C1 segment of cervical spinal cord (tissue), 14 donors: ENCODE measurements at regions not wholly inside any gene's neighbourhood (a gene's known extent, or its start where the extent isn't known, plus 50 kb on each side); places are given as distances from the start of the nearest gene placed in this dataset.

Experiments
- DNase-seq, 14 donors: peaks; one replicate each; lab custom pipeline; 2025; lab: John Stamatoyannopoulos, UW

DNA sequence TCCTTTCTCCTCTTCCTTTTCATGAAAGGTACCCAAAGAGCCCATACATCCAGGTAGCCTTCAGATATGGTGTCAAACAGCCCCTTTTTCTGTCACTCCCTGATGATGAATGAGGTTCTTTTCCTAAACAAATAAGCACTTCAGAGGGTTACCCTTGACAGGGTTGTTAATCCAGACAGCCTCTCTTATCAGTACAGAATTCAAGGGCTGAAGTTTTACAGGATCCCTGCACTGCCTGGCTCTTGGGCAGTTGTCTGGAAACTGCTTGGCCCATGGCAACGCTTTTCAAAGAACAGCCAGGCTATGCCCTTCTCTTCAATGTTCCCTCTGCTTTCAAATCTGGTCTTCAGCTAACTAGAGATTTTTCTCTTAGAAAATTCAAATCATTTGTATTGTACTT is 352.6 kb upstream of the FAM241A start:
- no peak for DNase-seq

DNA sequence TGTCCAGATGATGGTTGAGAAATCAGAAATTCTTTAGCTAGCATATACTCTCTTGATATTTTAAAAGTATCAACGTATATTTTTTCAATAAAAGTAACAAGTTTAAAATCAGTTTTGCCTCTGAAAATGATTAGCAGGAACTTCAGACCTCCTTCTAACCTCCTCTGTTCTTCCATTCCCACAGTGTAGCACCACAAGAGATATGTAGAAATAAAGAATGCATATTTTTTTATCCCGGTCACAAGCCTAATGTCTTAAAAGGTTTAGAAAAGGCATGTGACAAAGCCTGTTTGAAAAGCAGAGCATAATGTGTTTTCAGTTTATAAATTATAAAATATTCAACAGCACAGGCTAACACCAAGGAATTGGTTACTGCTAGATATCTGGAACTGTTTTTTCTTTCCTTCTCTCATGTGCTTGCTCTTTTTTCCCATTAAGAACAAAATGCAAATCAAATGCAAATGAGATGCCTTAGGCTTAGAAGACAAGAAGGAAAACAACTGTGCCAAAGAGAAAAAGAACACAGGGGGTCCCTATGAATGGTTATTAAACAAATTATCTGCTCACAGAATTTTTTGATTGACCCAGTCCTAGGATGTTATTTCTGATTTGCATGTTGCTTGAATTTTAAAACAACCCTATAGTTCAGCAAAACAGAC is 351.7 kb upstream of the FAM241A start:
- DNase-seq, result no peak

DNA sequence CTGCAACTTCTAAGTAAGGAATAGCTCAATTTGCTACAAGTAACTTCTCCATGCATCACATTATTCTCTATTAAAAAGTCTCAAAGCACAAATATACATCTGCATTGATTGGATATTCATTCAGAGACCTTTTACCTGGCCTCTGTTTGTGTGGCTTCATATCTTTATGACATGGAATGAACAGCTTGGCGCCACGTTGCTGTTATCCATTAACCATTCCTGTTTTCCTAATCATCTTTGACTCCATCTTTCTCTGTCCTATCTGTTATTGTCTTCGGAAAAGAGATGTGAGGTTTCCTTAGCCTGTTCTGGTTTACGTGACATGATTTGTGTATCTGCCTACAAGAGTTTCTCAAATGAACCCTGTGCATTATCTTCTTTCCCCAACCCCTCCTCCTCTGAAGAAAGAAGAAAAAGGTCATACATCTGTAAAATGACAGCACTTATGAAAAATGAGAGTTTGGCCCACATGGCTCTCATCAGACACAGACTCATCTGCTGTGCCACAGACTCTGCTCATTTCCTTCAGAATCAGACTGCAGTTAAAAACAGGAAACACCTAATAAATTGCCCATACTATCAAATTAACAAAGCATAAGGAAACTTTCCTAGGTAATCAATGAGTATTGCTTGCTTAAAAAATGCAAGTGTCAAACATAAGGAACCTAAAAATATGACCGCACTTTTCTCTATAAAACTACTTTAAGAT is 347.6 kb upstream of the FAM241A start:
- no peak for DNase-seq

DNA sequence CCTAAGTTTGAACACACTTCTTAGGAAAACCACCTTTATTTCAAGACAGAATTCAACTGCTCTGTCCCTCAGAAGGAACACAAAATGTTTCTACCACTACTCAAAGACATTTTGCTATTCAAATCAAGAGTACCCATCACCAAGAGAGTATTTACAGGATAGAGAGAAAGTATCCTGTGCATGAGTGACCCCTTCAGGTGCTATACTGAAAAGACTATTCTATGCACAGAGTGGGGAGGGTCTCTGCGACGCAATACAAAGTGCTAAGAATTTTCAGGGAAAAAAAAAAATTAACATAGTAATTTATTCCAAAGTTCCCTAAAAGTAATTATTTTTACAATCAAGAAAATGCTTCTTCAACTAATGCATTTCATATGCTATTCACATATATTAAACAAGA is 346.4 kb upstream of the FAM241A start:
- no peak for DNase-seq

DNA sequence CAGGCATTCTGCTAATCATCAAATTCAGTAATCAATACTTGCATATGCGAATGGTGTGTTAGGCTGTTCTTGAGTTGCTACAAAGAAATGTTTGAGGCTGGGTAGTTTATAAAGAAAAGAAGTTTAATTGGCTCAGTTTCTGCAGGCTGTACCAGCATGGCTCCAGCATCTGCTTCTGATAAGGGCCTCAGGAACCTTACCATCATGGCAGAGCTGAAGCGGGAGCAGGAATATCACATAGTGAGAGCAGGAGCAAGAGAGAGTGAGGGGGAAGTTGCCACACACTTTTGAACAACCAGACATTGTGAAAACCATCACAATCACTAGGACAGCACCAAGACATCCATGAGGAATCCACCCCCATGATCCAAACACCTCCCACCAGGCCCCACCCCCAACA is 344.7 kb upstream of the FAM241A start:
- no peak for DNase-seq

DNA sequence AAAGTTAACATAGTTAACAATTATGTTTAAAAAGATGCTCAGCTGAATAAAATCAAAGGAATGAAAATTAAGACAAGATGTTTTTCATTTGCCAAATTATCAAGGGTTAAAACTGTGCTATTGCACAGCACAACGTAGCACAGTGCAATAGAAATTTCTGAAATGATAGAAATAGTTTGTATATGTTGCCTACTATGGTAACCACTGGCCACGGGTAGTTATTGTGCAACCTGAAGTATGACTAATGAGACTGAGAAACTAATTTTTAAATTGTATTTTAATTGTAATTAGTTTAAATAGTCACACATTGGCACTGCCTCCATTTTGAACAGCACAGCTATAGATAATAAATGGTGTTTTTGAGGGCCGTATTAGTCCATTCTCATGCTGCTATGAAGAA is 343.1 kb upstream of the FAM241A start:
- no peak for DNase-seq

DNA sequence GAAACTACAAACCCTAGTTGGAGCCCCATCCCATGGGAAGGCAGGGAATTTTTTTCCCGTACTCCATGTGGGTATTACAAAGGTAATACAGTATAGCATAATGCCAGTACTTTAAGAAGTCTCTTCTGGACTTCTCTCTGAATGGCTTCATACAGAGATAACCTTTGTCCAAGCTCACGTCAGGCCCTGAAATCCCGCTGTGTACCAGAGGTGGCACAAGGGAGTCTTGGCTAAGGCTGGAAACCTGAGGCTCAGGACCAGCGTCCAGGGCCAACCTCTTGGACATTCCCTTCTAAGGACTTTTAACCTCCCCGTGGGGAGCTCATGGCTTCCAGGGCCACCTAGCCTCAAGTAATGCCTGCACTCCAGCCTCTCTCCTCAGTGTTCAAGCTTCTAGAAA is 338.9 kb upstream of the FAM241A start:
- no peak for DNase-seq

GRCh38 chr4:111807576-111807975 is 337.7 kb upstream of the FAM241A start:
- DNase-seq, result no peak

GRCh38 chr4:111808174-111808573 is 337.1 kb upstream of the FAM241A start:
- DNase-seq, result no peak

DNA sequence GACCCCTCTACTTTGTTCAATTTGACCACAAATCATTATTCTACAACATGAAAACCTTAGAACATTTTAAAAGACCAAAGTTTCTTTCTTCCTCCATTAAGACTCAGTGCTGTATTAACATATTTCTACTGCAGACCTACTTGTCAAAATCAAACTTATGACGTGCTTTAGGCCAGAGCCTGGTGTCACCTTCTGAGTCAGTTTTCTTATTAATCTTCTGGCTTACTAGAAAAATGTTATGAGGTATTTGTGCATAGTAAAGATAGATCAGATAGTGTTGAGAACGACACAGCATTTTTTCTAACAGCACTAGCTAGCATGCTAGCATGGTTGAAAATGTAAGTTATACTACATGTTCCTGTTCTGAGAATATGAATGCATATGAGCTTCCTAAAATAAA is 333.6 kb upstream of the FAM241A start:
- DNase-seq, result no peak

DNA sequence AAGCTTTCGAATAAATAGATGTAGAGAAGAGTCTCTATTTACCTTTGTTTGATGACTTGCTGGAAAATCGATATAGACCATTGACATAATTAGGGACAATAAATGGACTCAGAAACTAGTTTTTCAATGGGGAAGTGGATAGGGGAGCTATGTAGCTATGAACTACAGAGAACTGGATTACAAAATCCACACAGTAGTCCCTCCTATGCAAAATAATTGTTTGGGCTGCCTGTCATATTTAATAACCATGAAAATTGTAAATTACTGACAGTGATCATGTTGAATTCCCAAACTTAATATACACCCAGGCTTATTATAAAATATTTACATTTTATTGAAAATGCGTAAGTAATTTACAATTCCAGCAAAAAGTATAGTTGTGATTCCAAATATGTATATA is 333.1 kb upstream of the FAM241A start:
- no peak for DNase-seq

DNA sequence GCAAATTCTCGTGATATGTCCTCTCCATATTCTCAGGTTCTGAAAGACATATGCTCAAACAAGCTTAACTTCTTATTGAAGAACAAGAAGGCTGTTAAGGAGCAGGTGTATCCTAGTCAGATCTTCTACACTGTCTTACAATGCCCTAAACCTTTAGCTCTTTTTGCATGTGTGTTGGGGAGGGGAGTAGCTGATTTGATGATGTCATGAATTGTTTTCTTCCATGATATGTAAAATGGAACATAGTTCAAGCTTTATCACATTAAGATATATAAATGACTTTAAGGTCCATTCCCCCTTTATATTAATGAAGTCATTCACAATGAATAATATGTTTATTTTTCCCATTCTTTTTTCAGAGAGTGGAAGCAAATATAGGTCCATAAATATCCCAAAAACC is 332.5 kb upstream of the FAM241A start:
- DNase-seq, result no peak

DNA sequence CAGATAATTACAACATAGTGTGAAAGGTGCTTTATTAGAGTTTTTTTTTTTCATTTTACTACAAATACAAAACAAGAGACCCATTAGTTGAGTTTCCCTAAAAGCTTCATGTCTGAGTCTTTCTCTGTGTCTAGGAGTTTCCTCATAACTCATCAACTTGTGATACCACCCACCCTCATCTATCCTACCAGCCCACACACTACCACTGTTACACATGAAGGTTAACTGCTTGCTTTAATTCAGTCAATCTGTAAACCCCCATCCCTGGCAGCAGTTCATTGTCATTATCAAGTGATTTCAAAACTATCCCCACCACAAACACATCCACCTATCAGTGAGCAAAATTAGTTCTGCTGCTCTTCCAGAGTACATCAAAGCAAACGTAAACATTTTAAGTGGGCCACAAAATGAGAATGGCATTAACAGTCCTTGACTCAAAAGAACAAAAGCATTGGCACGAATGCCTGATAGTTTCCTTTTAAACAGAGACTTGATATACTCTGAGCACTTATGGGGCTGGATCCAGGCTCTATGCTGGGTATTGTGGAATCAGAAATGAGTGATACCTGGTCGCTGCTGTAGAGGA is 331.6 kb upstream of the FAM241A start:
- no peak for DNase-seq

DNA sequence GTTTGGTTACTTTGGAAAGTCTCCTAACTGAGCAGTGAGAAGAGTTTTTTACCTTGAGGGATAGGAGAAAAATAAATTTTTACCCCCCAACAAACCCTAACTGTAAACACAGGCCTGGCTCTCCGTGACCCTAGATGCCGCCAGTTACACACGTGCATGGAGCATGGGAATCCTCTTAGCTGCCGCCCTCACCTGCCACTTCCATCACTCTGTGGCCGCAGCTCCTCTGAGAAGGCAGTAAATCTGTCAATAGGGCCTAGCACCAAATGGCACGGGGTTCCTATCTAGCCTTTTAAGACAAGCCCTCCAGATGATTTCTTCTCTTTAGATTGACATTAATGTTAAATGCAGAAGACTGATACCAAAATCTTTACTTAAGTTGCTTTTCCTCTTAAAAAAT is 330.3 kb upstream of the FAM241A start:
- DNase-seq, result no peak

- DNase-seq, result no peak
Observed at GRCh38 chr4:111821342-111821741, 323.9 kb upstream of the FAM241A start.

GRCh38 chr4:111836601-111837000 is 308.7 kb upstream of the FAM241A start:
- no peak for DNase-seq

- no peak for DNase-seq
Observed at GRCh38 chr4:111837761-111838160, 307.5 kb upstream of the FAM241A start.

GRCh38 chr4:111838406-111838930 is 306.8 kb upstream of the FAM241A start:
- peak in 3 of 14 donors; percentile 4 to 28 (median 7) for DNase-seq

- peak in 3 of 14 donors; percentile 9 to 18 (median 15) for DNase-seq
Observed at GRCh38 chr4:111839141-111839540, 306.1 kb upstream of the FAM241A start.

DNA sequence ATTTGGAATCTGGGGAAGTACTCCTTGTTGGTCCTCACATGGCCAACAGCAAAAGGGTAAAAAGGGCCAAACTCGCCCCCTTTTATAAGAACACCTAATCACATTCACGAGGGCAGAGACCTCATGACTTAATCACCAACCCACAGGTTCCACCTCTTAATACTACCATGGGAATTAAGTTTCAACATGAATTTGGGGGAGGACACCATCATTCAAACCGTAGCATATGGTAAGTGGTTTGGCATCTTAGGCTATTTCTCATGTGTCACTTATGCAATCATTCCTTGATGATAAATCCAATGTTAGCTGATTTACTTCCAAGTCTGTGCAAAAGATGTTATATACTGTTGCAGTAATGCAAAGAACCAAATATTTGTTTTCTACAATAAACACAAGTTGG is 302.9 kb upstream of the FAM241A start:
- no peak for DNase-seq

GRCh38 chr4:111847296-111848008 is 297.8 kb upstream of the FAM241A start:
- DNase-seq, result no peak

GRCh38 chr4:111849746-111850284 is 295.4 kb upstream of the FAM241A start:
- DNase-seq, result no peak
